Retinal pigment epithelial cell (primary cell): ENCODE measurements at regions not wholly inside any gene's neighbourhood (a gene's known extent, or its start where the extent isn't known, plus 50 kb on each side); places are given as distances from the start of the nearest gene placed in this dataset.

Experiments used
- DNase-seq: peaks from one replicate; pipeline ENCODE4 v3.0.0-alpha.2; 2010; ENCODE audit warnings: low read depth
- H3K4me3 ChIP-seq: 2 replicates; pipeline ENCODE4 v1.5.1; 2011; ENCODE audit warnings: mild to moderate bottlenecking, low read length, control low read depth, moderate library complexity
- TF ChIP-seq, protein P1 (sequence below): conservative IDR thresholded peaks from 2 replicates; pipeline ENCODE4 v1.5.1; 2011; ENCODE audit warnings: low read depth, low read length, control low read depth, inconsistent platforms

DNA sequence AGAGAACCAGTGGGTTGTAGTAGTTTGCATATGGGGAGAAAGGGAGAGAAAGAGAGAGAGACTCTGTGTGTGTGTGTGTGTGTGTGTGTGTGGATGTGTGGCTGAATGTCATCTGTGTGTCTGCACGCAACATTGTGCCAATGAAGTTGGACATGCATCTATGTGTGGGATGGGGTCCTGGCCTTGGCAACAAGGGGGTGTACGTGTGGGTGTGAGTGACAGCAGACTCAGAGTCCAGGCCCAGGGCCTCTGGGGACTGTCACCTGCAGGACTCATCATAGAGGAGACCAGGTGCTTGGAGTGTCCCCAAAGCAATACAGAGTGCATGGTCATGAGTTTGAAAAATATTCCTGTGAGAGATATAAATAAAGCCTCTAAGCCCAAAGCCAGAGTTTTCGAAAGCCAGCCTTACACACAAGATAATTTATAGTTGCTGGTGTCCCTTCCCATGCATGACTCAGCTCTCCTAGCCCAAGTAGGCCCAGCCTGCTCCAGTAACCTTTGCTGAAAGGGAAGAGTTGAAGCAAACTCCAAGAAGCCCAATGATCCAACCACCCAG is 59.9 kb downstream of the TNP1 start:
- TF ChIP-seq, protein P1, sequence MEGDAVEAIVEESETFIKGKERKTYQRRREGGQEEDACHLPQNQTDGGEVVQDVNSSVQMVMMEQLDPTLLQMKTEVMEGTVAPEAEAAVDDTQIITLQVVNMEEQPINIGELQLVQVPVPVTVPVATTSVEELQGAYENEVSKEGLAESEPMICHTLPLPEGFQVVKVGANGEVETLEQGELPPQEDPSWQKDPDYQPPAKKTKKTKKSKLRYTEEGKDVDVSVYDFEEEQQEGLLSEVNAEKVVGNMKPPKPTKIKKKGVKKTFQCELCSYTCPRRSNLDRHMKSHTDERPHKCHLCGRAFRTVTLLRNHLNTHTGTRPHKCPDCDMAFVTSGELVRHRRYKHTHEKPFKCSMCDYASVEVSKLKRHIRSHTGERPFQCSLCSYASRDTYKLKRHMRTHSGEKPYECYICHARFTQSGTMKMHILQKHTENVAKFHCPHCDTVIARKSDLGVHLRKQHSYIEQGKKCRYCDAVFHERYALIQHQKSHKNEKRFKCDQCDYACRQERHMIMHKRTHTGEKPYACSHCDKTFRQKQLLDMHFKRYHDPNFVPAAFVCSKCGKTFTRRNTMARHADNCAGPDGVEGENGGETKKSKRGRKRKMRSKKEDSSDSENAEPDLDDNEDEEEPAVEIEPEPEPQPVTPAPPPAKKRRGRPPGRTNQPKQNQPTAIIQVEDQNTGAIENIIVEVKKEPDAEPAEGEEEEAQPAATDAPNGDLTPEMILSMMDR, result no peak
- no peak for DNase-seq
- H3K4me3 ChIP-seq, result no peak overlapping the region

DNA sequence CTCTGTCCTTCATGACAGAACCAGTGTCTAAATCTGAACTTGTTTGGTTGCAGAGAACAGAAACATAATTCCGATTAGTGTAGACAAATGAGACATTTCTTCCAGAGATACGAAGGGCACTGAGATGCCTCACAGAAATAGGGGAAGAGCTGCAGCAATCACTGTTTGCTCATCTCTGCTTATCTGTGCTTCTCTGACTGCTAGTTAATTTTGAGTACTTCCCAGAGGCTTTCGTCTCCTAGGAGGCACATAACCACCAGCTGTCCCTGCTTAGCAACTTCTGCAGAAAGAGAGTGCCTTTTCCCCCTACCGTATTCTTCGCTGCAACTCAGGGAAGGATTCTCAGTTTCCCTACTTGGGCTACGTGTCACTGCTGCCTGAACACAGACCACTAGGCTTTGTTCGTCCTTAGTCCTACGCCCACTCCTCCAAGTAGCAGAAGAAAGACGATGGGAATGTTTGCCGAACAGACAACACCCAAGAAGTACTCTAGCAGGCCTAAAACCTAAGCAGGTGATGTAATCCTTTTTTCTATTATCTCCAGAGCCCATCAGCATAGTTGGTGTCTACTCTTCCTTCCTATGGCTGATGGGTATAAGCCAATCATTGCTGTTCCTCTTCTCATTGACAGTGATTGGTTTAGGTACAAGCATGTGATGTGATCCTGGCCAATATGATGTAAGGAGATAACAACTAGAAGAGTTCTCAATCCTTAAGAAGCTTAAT is 63.6 kb downstream of the TNP1 start:
- TF ChIP-seq, protein P1, result no peak
- no peak for DNase-seq
- H3K4me3 ChIP-seq, result no peak overlapping the region

DNA sequence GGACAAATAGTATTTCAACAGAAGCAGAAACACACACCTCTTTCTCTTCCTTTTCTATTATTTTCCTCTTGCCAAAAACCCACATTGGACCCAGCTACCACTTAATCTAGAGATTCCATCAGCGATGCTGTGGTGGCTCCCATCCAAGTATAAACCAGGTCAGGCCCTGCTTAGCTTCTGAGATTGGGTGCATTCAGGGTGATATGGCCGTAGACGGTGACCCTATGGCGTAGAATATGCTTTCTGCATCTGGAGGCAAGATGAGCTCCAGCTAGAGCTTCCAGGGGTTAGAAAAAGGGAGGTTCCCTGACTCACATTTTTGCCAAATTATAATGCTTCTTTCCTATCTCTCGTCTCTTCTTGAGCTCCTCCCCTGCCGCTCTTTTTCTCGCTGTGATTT is 66.5 kb downstream of the TNP1 start:
- TF ChIP-seq, protein P1, result no peak
- no peak overlapping the region for H3K4me3 ChIP-seq
- no peak for DNase-seq

DNA sequence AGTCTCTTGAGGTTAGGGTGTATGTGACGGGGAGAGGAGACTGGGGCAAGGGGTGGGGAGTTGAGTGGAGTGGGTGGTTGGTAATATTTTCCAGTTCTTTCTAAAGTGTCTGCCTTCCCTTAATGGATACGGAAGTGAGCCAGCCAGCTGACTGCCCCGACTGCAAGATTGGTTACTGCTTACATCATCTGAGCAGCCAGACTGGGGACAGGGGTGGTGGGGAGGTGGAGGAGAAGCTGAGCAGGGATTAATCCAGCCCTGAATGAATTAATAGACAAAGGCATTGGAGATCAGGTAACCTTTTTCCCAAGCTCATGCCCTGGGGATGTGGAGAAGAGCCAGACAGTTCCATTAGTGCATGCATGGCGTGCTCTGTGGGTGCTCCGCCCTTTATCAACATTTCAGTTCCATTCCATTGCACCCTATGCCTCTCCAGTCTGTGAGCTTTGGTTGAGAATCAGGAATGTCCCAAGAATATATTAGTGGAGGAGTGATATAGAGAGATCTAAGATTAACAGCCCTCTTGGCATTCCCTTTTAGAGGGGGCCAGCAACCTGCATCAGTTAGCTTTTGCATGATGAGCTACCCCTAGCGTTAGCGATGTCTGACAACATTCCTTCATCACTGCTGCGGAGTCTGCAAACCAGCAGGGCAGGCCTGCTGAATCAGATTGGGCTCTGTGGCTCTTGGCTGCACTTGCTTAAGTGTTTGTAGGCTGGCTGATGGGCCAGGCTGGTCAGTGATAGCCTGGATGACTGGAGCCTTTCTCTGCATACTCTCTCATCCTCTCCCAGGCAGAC is 67.4 kb downstream of the TNP1 start:
- H3K4me3 ChIP-seq, result no peak overlapping the region
- DNase-seq, result no peak
- TF ChIP-seq, protein P1, result no peak

DNA sequence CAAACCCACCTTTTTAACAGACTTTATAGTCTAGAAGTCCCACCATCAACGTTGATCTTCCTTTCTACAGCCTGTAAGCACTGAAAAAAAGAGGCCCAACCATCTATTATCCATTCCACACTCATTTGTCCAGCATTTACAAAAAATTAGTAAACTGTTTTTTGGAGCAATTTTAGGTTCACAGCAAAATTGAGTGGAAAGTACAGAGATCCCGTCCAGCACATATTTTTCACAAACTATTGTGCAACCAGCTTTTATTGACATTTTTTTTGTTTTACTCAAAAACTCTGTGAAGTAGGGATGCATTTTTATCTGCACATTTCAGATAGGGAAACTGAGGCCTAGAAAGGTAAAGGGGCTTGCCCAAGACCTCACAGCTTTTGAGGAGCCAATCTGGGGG is 68.6 kb downstream of the TNP1 start:
- TF ChIP-seq, protein P1, result no peak
- no peak overlapping the region for H3K4me3 ChIP-seq
- no peak for DNase-seq

DNA sequence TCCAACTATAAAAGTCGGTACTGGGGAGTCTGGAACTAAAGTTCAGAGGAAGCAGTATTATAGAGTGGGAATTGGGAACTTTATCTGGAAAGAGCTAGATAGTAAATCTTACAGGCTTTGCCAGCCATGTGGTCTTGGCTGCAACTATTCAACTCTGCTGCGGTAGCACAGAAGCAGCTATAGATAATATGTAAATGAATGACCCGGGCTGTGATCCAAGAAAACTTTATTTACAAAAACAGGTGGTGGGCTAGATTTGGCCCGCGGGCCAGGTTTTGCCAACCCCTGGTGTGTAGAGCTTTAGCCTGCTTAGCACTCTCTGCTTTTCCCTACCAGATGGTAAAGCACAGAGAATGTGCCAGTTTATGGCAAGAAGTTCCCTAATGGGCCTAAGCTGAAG is 70.8 kb downstream of the TNP1 start:
- no peak overlapping the region for H3K4me3 ChIP-seq
- TF ChIP-seq, protein P1, result no peak
- DNase-seq, result no peak
